MG63 (cell line): ENCODE measurements at regions not wholly inside any gene's neighbourhood (a gene's known extent, or its start where the extent isn't known, plus 50 kb on each side); places are given as distances from the start of the nearest gene placed in this dataset.

ENCODE experiments used
- DNase-seq: peaks from one replicate; pipeline ENCODE4 v3.0.0-alpha.2; 2020
- H3K27me3 ChIP-seq: fragments of 250-450 bp; sonication (Bioruptor Pico); 2 replicates; pipeline ENCODE4 v1.5.1; 2020; ENCODE audit warnings: mild to moderate bottlenecking, moderate library complexity
- H3K36me3 ChIP-seq: fragments of 250-450 bp; sonication (Bioruptor Pico); 2 replicates; pipeline ENCODE4 v1.5.1; 2020; ENCODE audit warnings: mild to moderate bottlenecking, moderate library complexity
- H3K4me3 ChIP-seq: fragments of 250-450 bp; sonication (Bioruptor Pico); 2 replicates; pipeline ENCODE4 v1.5.1; 2020; ENCODE audit warnings: mild to moderate bottlenecking, moderate library complexity
- H3K9me3 ChIP-seq: fragments of 250-450 bp; sonication (Bioruptor Pico); 2 replicates; pipeline ENCODE4 v1.5.1; 2020; ENCODE audit warnings: mild to moderate bottlenecking, moderate library complexity

GRCh38 chr18:67276638-67277037, 239.9 kb downstream of the DSEL start:
- H3K27me3 ChIP-seq = no peaks in the 10 kb centered on the region
- no peak overlapping the region for H3K4me3 ChIP-seq
- DNase-seq = no peak
- no peaks in the 10 kb centered on the region for H3K36me3 ChIP-seq
- no peaks in the 10 kb centered on the region for H3K9me3 ChIP-seq

GRCh38 chr18:67273288-67273687, 243.2 kb downstream of the DSEL start:
- Histone ChIP-seq H3K4me3 (no peak overlapping the region), H3K36me3 (no peaks in the 10 kb centered on the region), H3K27me3 (no peaks in the 10 kb centered on the region), H3K9me3 (no peaks in the 10 kb centered on the region)
- DNase-seq = no peak

GRCh38 chr18:67269206-67269605, 247.3 kb downstream of the DSEL start:
- Histone ChIP-seq H3K4me3 (no peak overlapping the region), H3K36me3 (no peaks in the 10 kb centered on the region), H3K27me3 (no peaks in the 10 kb centered on the region), H3K9me3 (no peaks in the 10 kb centered on the region)
- no peak for DNase-seq

GRCh38 chr18:67268530-67268929, 248.0 kb downstream of the DSEL start:
- Histone ChIP-seq H3K9me3 (no peaks in the 10 kb centered on the region), H3K36me3 (no peaks in the 10 kb centered on the region), H3K4me3 (no peak overlapping the region), H3K27me3 (no peaks in the 10 kb centered on the region)
- DNase-seq = no peak

- no peaks in the 10 kb centered on the region for H3K27me3 ChIP-seq
- H3K36me3 ChIP-seq = no peaks in the 10 kb centered on the region
- DNase-seq = no peak
- H3K9me3 ChIP-seq = no peaks in the 10 kb centered on the region
- H3K4me3 ChIP-seq = no peak overlapping the region
Measured at GRCh38 chr18:67266246-67267237, 250.0 kb downstream of the DSEL start.

GRCh38 chr18:67265464-67266245, 250.9 kb downstream of the DSEL start:
- no peak overlapping the region for H3K4me3 ChIP-seq
- H3K27me3 ChIP-seq = no peaks in the 10 kb centered on the region
- H3K9me3 ChIP-seq = no peaks in the 10 kb centered on the region
- H3K36me3 ChIP-seq = no peaks in the 10 kb centered on the region
- DNase-seq = no peak

- DNase-seq = no peak
- H3K9me3 ChIP-seq = no peaks in the 10 kb centered on the region
- H3K27me3 ChIP-seq = no peaks in the 10 kb centered on the region
- no peaks in the 10 kb centered on the region for H3K36me3 ChIP-seq
- H3K4me3 ChIP-seq = no peak overlapping the region
Measured at GRCh38 chr18:67261931-67262552, 254.5 kb downstream of the DSEL start.

GRCh38 chr18:67260841-67261240, 255.7 kb downstream of the DSEL start:
- H3K27me3 ChIP-seq = no peaks in the 10 kb centered on the region
- H3K4me3 ChIP-seq = no peak overlapping the region
- no peak for DNase-seq
- no peaks in the 10 kb centered on the region for H3K36me3 ChIP-seq
- H3K9me3 ChIP-seq = no peaks in the 10 kb centered on the region

- H3K4me3 ChIP-seq = no peak overlapping the region
- H3K9me3 ChIP-seq = no peaks in the 10 kb centered on the region
- no peak for DNase-seq
- H3K27me3 ChIP-seq = no peaks in the 10 kb centered on the region
- no peaks in the 10 kb centered on the region for H3K36me3 ChIP-seq
Measured at GRCh38 chr18:67250776-67251424, 265.6 kb downstream of the DSEL start.

GRCh38 chr18:67243799-67244587, 272.5 kb downstream of the DSEL start:
- H3K27me3 ChIP-seq = no peaks in the 10 kb centered on the region
- no peaks in the 10 kb centered on the region for H3K9me3 ChIP-seq
- DNase-seq = no peak
- H3K4me3 ChIP-seq = peak overlapping the region; percentile 34
- no peaks in the 10 kb centered on the region for H3K36me3 ChIP-seq

GRCh38 chr18:67242001-67242400, 274.5 kb downstream of the DSEL start:
- H3K9me3 ChIP-seq = no peaks in the 10 kb centered on the region
- no peak overlapping the region for H3K4me3 ChIP-seq
- DNase-seq = no peak
- H3K36me3 ChIP-seq = no peaks in the 10 kb centered on the region
- no peaks in the 10 kb centered on the region for H3K27me3 ChIP-seq

- no peaks in the 10 kb centered on the region for H3K27me3 ChIP-seq
- H3K4me3 ChIP-seq = no peak overlapping the region
- H3K36me3 ChIP-seq = no peaks in the 10 kb centered on the region
- no peak for DNase-seq
- H3K9me3 ChIP-seq = no peaks in the 10 kb centered on the region
Measured at GRCh38 chr18:67241299-67241698, 275.2 kb downstream of the DSEL start.

- no peaks in the 10 kb centered on the region for H3K9me3 ChIP-seq
- H3K27me3 ChIP-seq = no peaks in the 10 kb centered on the region
- DNase-seq = no peak
- no peaks in the 10 kb centered on the region for H3K36me3 ChIP-seq
- no peak overlapping the region for H3K4me3 ChIP-seq
Measured at GRCh38 chr18:67239826-67240225, 276.7 kb downstream of the DSEL start.

- Histone ChIP-seq H3K9me3 (no peaks in the 10 kb centered on the region), H3K4me3 (no peak overlapping the region), H3K27me3 (no peaks in the 10 kb centered on the region), H3K36me3 (no peaks in the 10 kb centered on the region)
- DNase-seq = no peak
Measured at GRCh38 chr18:67232991-67233390, 283.5 kb downstream of the DSEL start.

GRCh38 chr18:67232406-67232805, 284.1 kb downstream of the DSEL start:
- Histone ChIP-seq H3K9me3 (no peaks in the 10 kb centered on the region), H3K4me3 (no peak overlapping the region), H3K27me3 (no peaks in the 10 kb centered on the region), H3K36me3 (no peaks in the 10 kb centered on the region)
- peak; percentile 6 for DNase-seq

- Histone ChIP-seq H3K27me3 (no peaks in the 10 kb centered on the region), H3K36me3 (no peaks in the 10 kb centered on the region), H3K4me3 (no peak overlapping the region), H3K9me3 (no peaks in the 10 kb centered on the region)
- no peak for DNase-seq
Measured at GRCh38 chr18:67222887-67223286, 293.6 kb downstream of the DSEL start.
